SK-N-SH treated with all-trans-retinoic acid at 6 μM for 48 hours (cell line): ENCODE measurements at regions not wholly inside any gene's neighbourhood (a gene's known extent, or its start where the extent isn't known, plus 50 kb on each side); places are given as distances from the start of the nearest gene placed in this dataset.

Experiments used
- ARNTL ChIP-seq: fragments of 450-650 bp; formaldehyde crosslinking; IDR thresholded peaks from 2 replicates; pipeline ENCODE4 v1.5.0; 2020; ENCODE audit warnings: low read depth, mild to moderate bottlenecking, moderate library complexity, borderline replicate concordance
- CSDC2 ChIP-seq: fragments of 250-450 bp; sonication (Bioruptor Pico); IDR thresholded peaks from 2 replicates; pipeline ENCODE4 v1.5.0; 2020; ENCODE audit warnings: mild to moderate bottlenecking, moderate library complexity
- CSRNP3 ChIP-seq: fragments of 250-450 bp; sonication (Bioruptor Pico); IDR thresholded peaks from 2 replicates; pipeline ENCODE4 v1.5.1; 2021; ENCODE audit warnings: mild to moderate bottlenecking, moderate library complexity
- ESRRG ChIP-seq: fragments of 250-450 bp; sonication (Bioruptor Pico); IDR thresholded peaks from 2 replicates; pipeline ENCODE4 v1.6.1; 2021; ENCODE audit warnings: mild to moderate bottlenecking
- ZFP3 ChIP-seq: fragments of 250-450 bp; sonication (Bioruptor Pico); IDR thresholded peaks from 2 replicates; pipeline ENCODE4 v1.5.0; 2020; ENCODE audit warnings: mild to moderate bottlenecking, moderate library complexity
- ZFP30 ChIP-seq: fragments of 450-650 bp; formaldehyde crosslinking; IDR thresholded peaks from 2 replicates; pipeline ENCODE4 v1.5.0; 2022; ENCODE audit warnings: mild to moderate bottlenecking, moderate library complexity
- ZNF565 ChIP-seq: fragments of 450-650 bp; formaldehyde crosslinking; conservative IDR thresholded peaks from 2 replicates; pipeline ENCODE4 v1.5.0; 2020; ENCODE audit warnings: low read depth, mild to moderate bottlenecking, moderate library complexity

DNA sequence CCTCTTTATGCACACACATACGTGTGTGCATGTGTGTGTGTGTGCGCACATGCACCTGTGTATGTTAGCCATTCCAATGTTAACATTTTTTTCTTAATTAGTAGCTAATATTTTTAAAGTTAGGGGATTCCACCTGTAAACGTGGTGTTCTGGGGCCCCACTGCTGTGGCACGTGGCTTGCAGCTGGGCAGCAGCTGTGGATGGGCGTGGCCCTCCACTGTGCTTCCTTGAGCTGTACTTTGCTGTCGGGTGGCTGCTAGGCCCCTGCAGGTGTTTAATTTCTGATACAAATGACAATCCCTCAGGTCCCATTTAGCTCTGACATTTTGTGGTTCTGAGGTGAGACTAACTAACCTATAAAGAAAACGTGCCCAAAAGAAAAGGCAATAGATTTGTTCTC is 58.9 kb upstream of the GJB6 start:
- TF ChIP-seq CSDC2 (CRISPR knock-in tag) (no peak), ZFP3 (no peak), ARNTL (CRISPR knock-in tag) (no peak), CSRNP3 (CRISPR knock-in tag) (no peak), ZFP30 (CRISPR knock-in tag) (no peak), ZNF565 (CRISPR knock-in tag) (no peak), ESRRG (no peak)
